GM12878 (cell line): ENCODE measurements at regions not wholly inside any gene's neighbourhood (a gene's known extent, or its start where the extent isn't known, plus 50 kb on each side); places are given as distances from the start of the nearest gene placed in this dataset.

Experiments used
- ATAC-seq: fragments of 200-7000 bp; cut with Tn5 transposase; 3 replicates; pipeline ENCODE4 v1.9.1; 2020; ENCODE audit warnings: mild to moderate bottlenecking, moderate library complexity
- BruUV-seq: library from RNA; stranded (reverse); fragments of 400-500 nt; replicated peaks from 2 replicates; lab custom pipeline; 2021; lab: Mats Ljungman, UMichigan
- CTCF ChIA-PET: fragments of 300-600 bp; sonication (Branson Sonifier 250); formaldehyde crosslinking; extraction: SDS; loops from one replicate; lab custom pipeline; 2021; ENCODE audit warnings: inconsistent platforms; lab: Yijun Ruan, JAX
- POLR2A ChIA-PET: fragments of 350-600 bp; formaldehyde crosslinking; extraction: SDS; loops from one replicate; lab custom pipeline; 2021; ENCODE audit warnings: inconsistent platforms; lab: Charles Lee
- RAD21 ChIA-PET: fragments of 300-600 bp; sonication (Branson Sonifier 250); formaldehyde crosslinking; loops from one replicate; lab custom pipeline; 2023; ENCODE audit warnings: antibody characterized with exemption; ENCODE audit not compliant: unreplicated experiment; lab: Charles Lee
- SMC1A ChIA-PET: fragments of 300-600 bp; sonication (Branson Sonifier 250); formaldehyde crosslinking; loops from one replicate; lab custom pipeline; 2023; ENCODE audit not compliant: unreplicated experiment, uncharacterized antibody; lab: Charles Lee
- DNase-seq: peaks from one replicate; pipeline ENCODE4 v3.0.0-alpha.2; 2011; ENCODE audit warnings: low read depth, low spot score
- FAIRE-seq: peaks from 3 replicates; lab custom pipeline; 2011; peaks lifted over from hg19 to GRCh38; lab: Jason Lieb, UNC
- H2AFZ ChIP-seq: 2 replicates; pipeline ENCODE4 v1.6.0; 2011; ENCODE audit warnings: low read depth, low read length, control low read depth; ENCODE audit not compliant: control insufficient read depth
- H3K27ac ChIP-seq: 2 replicates; pipeline ENCODE4 v1.5.1; 2011; ENCODE audit warnings: control low read depth; ENCODE audit not compliant: control insufficient read depth, insufficient read depth
- H3K27me3 ChIP-seq, 2 experiments: replicated peaks in 1 of 2; 2 replicates each; pipeline versions ENCODE4 v1.6.0 to v1.6.1; 2011; ENCODE audit warnings: low read length in 1 of 2; ENCODE audit not compliant: control insufficient read depth in 2 of 2, insufficient read depth in 2 of 2
- H3K36me3 ChIP-seq, 2 experiments: 2 replicates each; pipeline ENCODE4 v1.5.1; 2011; ENCODE audit warnings: low read length in 1 of 2; ENCODE audit not compliant: control insufficient read depth in 2 of 2, insufficient read depth in 2 of 2
- H3K4me1 ChIP-seq: 2 replicates; pipeline ENCODE4 v1.6.1; 2011; ENCODE audit warnings: mild to moderate bottlenecking, low read length, moderate library complexity, mixed read lengths; ENCODE audit not compliant: control insufficient read depth, insufficient read depth
- H3K4me2 ChIP-seq: 2 replicates; pipeline ENCODE4 v1.6.0; 2011; ENCODE audit warnings: control low read depth; ENCODE audit not compliant: control insufficient read depth, insufficient read depth
- H3K4me3 ChIP-seq: fragments of 200-600 bp; sonication (generic); 2 replicates; pipeline ENCODE4 v1.5.1; 2016
- H3K79me2 ChIP-seq: 2 replicates; pipeline ENCODE4 v1.6.0; 2011; ENCODE audit warnings: low read length; ENCODE audit not compliant: control insufficient read depth, insufficient read depth
- H3K9ac ChIP-seq: 2 replicates; pipeline ENCODE4 v1.8.0; 2011; ENCODE audit warnings: low read length, control low read depth, mixed read lengths; ENCODE audit not compliant: control insufficient read depth, insufficient read depth
- H3K9me3 ChIP-seq: replicated peaks from 3 replicates; pipeline ENCODE4 v1.5.1; 2011; ENCODE audit warnings: mild to moderate bottlenecking, low read length; ENCODE audit not compliant: control insufficient read depth, insufficient read depth
- H4K20me1 ChIP-seq: 2 replicates; pipeline ENCODE4 v1.6.0; 2011; ENCODE audit not compliant: control insufficient read depth, insufficient read depth
- ATF3 ChIP-seq: IDR thresholded peaks from 2 replicates; pipeline ENCODE4 v1.6.1; 2011; ENCODE audit warnings: low read depth, mild to moderate bottlenecking, low read length, moderate library complexity, borderline replicate concordance; ENCODE audit errors: extremely low read depth
- ATF7 ChIP-seq: fragments of 450-650 bp; IDR thresholded peaks from 2 replicates; pipeline ENCODE4 v1.6.1; 2016; ENCODE audit warnings: low read depth, mild to moderate bottlenecking
- BCLAF1 ChIP-seq: fragments of 450-650 bp; IDR thresholded peaks from 2 replicates; pipeline ENCODE4 v1.6.1; 2017; ENCODE audit warnings: antibody characterized with exemption, mild to moderate bottlenecking, moderate library complexity
- BHLHE40 ChIP-seq, 2 experiments: fragments of 450-650 bp in 1 of 2; IDR thresholded peaks; 2 replicates each; pipeline ENCODE4 v1.6.1; 2011 to 2017; ENCODE audit warnings: low read depth in 2 of 2, borderline replicate concordance in 1 of 2, improper control_type of control experiment in 1 of 2, low read length in 1 of 2, mild to moderate bottlenecking in 1 of 2
- CEBPB ChIP-seq, 2 experiments: fragments of 150-350 bp in 1 of 2; IDR thresholded peaks; 2 replicates each; pipeline ENCODE4 v1.6.1; 2012 to 2014; ENCODE audit warnings: low read depth in 2 of 2, low read length in 2 of 2, borderline replicate concordance in 1 of 2, inconsistent platforms in 1 of 2
- CREM ChIP-seq: IDR thresholded peaks from 2 replicates; pipeline ENCODE4 v1.6.1; 2014; ENCODE audit warnings: antibody characterized with exemption, low read depth
- HDAC2 ChIP-seq: fragments of 200-600 bp; sonication (generic); IDR thresholded peaks from 2 replicates; pipeline ENCODE4 v1.6.1; 2017
- HDGF ChIP-seq: fragments of 450-650 bp; IDR thresholded peaks from 2 replicates; pipeline ENCODE4 v1.6.1; 2016; ENCODE audit warnings: antibody characterized with exemption
- IRF4 ChIP-seq: IDR thresholded peaks from 2 replicates; pipeline ENCODE4 v1.6.1; 2011; ENCODE audit warnings: low read depth, low read length
- MXI1 ChIP-seq: fragments of 150-350 bp; IDR thresholded peaks from 2 replicates; pipeline ENCODE4 v1.6.1; 2011; ENCODE audit warnings: low read depth, mild to moderate bottlenecking, inconsistent platforms, low read length, improper control_type of control experiment
- PKNOX1 ChIP-seq: fragments of 450-650 bp; IDR thresholded peaks from 2 replicates; pipeline ENCODE4 v1.6.1; 2016; ENCODE audit warnings: mild to moderate bottlenecking
- POLR2A ChIP-seq: IDR thresholded peaks from 2 replicates; pipeline ENCODE4 v1.6.1; 2011; ENCODE audit warnings: low read depth, mild to moderate bottlenecking, low read length
- SP1 ChIP-seq: IDR thresholded peaks from one replicate; pipeline ENCODE4 v1.6.1; 2011; ENCODE audit warnings: low read depth, low read length
- SPI1 ChIP-seq: IDR thresholded peaks from 2 replicates; pipeline ENCODE4 v1.6.1; 2011; ENCODE audit warnings: low read depth, mild to moderate bottlenecking, low read length, moderate library complexity, borderline replicate concordance; ENCODE audit not compliant: insufficient read depth
- TARDBP ChIP-seq: IDR thresholded peaks from 2 replicates; pipeline ENCODE4 v1.6.1; 2016; ENCODE audit warnings: borderline replicate concordance
- TCF7 ChIP-seq: IDR thresholded peaks from 2 replicates; pipeline ENCODE4 v1.6.1; 2014; ENCODE audit warnings: antibody characterized with exemption, borderline replicate concordance
- ZBTB33 ChIP-seq: fragments of 450-650 bp; IDR thresholded peaks from 2 replicates; pipeline ENCODE4 v1.6.1; 2017; ENCODE audit warnings: mild to moderate bottlenecking
- ZNF622 ChIP-seq: fragments of 450-650 bp; IDR thresholded peaks from 2 replicates; pipeline ENCODE4 v1.6.1; 2017; ENCODE audit warnings: mild to moderate bottlenecking, inconsistent platforms
- WGBS: methylation state at CpG from one replicate; pipeline ENCODE4 v1.1.6; 2016; ENCODE audit warnings: low lambda C conversion rate; ENCODE audit not compliant: insufficient replicate concordance, insufficient coverage; ENCODE audit errors: missing lambda C conversion rate; 5-methylcytosine and 5-hydroxymethylcytosine counted together
- in situ Hi-C: fragments of 300-500 bp; cut with MboI; formaldehyde crosslinking; loops from 9 replicates; pipeline ENCODE4 v1.14.3; 2018; ENCODE audit warnings: mixed read lengths
- intact Hi-C: fragments of 100-400 bp; cut with micrococcal nuclease; formaldehyde crosslinking; loops from one replicate; pipeline ENCODE4 v1.14.2; 2022; ENCODE audit not compliant: unreplicated experiment

GRCh38 chr6:111989743-111990142 lies 64.2 kb upstream of the CCN6 start:
- BruUV-seq = no TSS peak
- ChIA-PET POLR2A (interaction anchor here (0.5 kb wide), 1 partner anchor 21 kb away, joined by 3 read pairs; no protein-coding TSS in a partner anchor), CTCF (interaction anchor here (0.9 to 1.1 kb wide), 5 partner anchors 39 to 309 kb away, joined by 3 to 5 read pairs (median 4); no protein-coding TSS in a partner anchor), RAD21 (interaction anchor here (0.7 to 1.7 kb wide), 9 partner anchors 32 to 264 kb away, joined by 3 to 14 read pairs (median 4); no protein-coding TSS in a partner anchor), SMC1A (interaction anchor here (0.8 to 2.0 kb wide), 16 partner anchors 9 to 280 kb away, joined by 3 to 7 read pairs (median 3); no protein-coding TSS in a partner anchor)
- no peaks in the 10 kb centered on the region for H3K79me2 ChIP-seq
- peak overlapping the region; percentile 75 for H3K27ac ChIP-seq
- H2AFZ ChIP-seq = peak overlapping the region; percentile 66
- DNase-seq (no peak), ATAC-seq (peak; percentile 74), FAIRE-seq (no peak)
- no peak overlapping the region for H3K9ac ChIP-seq
- no peak overlapping the region for H3K4me3 ChIP-seq
- H3K36me3 ChIP-seq = no peaks in the 10 kb centered on the region
- H3K4me2 ChIP-seq = peak overlapping the region; percentile 50; the same call in 1 of the 2 replicates
- no peaks in the 10 kb centered on the region for H3K27me3 ChIP-seq
- H4K20me1 ChIP-seq = no peaks in the 10 kb centered on the region
- WGBS = 0% methylated on average over 2 of the region's 2 CpGs
- intact Hi-C loops = no loop called here
- in situ Hi-C loops = no loop called here
- H3K4me1 ChIP-seq = peaks cover 43% of the 10 kb centered on the region
- no peaks in the 10 kb centered on the region; the same call in 2 of the 3 replicates for H3K9me3 ChIP-seq
- TF ChIP-seq POLR2A = no peak
- TF ChIP-seq SPI1 = no peak
- TF ChIP-seq CREM = peak; percentile 20; the same call in 1 of the 2 replicates
- TF ChIP-seq ATF3 = no peak
- no peak for TF ChIP-seq ZNF622
- TF ChIP-seq CEBPB (IDR thresholded peaks at IDR 0.05; ENCODE audit: borderline replicate concordance in 1 of 2, low read depth in 2 of 2, low read length in 2 of 2) = no peak
- TF ChIP-seq SP1 = no peak
- TF ChIP-seq HDAC2 = no peak
- TF ChIP-seq MXI1 = no peak
- TF ChIP-seq TARDBP = no peak
- no peak for TF ChIP-seq TCF7
- no peak for TF ChIP-seq BCLAF1
- TF ChIP-seq ATF7 = 0 out of 2 replicates have a peak, but pooled peaks have one; percentile 38
- no peak for TF ChIP-seq PKNOX1
- TF ChIP-seq IRF4 = no peak
- TF ChIP-seq ZBTB33 = no peak
- no peak for TF ChIP-seq BHLHE40 (IDR thresholded peaks at IDR 0.05; ENCODE audit: borderline replicate concordance in 1 of 2, low read depth in 2 of 2, low read length in 1 of 2)
- no peak for TF ChIP-seq HDGF
